HG03460 (cell line): ENCODE measurements at regions not wholly inside any gene's neighbourhood (a gene's known extent, or its start where the extent isn't known, plus 50 kb on each side); places are given as distances from the start of the nearest gene placed in this dataset.
"Not testable (repeated sequence)": the region's sequence is repeated elsewhere in the genome, so short reads cannot be mapped to it uniquely, and the experiment has no call there.

Experiments used
- ATAC-seq: cut with Tn5 transposase; IDR thresholded peaks from one replicate; pipeline ENCODE4 v1.9.1; 2021; ENCODE audit not compliant: unreplicated experiment

- ATAC-seq, result no peak
Measured at GRCh38 chr5:112570708-112571444, 151.8 kb upstream of the EPB41L4A start.

GRCh38 chr5:112573441-112573840, 154.4 kb upstream of the EPB41L4A start:
- ATAC-seq, result no peak

GRCh38 chr5:112574536-112574935, 155.5 kb upstream of the EPB41L4A start:
- no peak for ATAC-seq

- no peak for ATAC-seq
Measured at GRCh38 chr5:112576298-112576925, 157.3 kb upstream of the EPB41L4A start.

- no peak for ATAC-seq
Measured at GRCh38 chr5:112579599-112580170, 158.0 kb upstream of the APC start.

GRCh38 chr5:112581811-112582320, 155.8 kb upstream of the APC start:
- ATAC-seq, result no peak

GRCh38 chr5:112583166-112583565, 154.5 kb upstream of the APC start:
- ATAC-seq, result no peak

GRCh38 chr5:112584781-112585180, 152.9 kb upstream of the APC start:
- ATAC-seq, result no peak

GRCh38 chr5:112586596-112587062, 151.1 kb upstream of the APC start:
- no peak for ATAC-seq

- not testable (repeated sequence) for ATAC-seq
Measured at GRCh38 chr5:112590858-112591257, 146.8 kb upstream of the APC start.

GRCh38 chr5:112594095-112594850, 143.4 kb upstream of the APC start:
- ATAC-seq, result no peak

- no peak for ATAC-seq
Measured at GRCh38 chr5:112594941-112595340, 142.7 kb upstream of the APC start.

GRCh38 chr5:112597831-112598230, 139.9 kb upstream of the APC start:
- ATAC-seq, result no peak

GRCh38 chr5:112600510-112600909, 137.2 kb upstream of the APC start:
- not testable (repeated sequence) for ATAC-seq

GRCh38 chr5:112604732-112605630, 132.7 kb upstream of the APC start:
- ATAC-seq, result no peak

- no peak for ATAC-seq
Measured at GRCh38 chr5:112608975-112609374, 128.7 kb upstream of the APC start.

- no peak for ATAC-seq
Measured at GRCh38 chr5:112612663-112613062, 125.0 kb upstream of the APC start.

GRCh38 chr5:112614285-112614684, 123.4 kb upstream of the APC start:
- ATAC-seq, result no peak

GRCh38 chr5:112614986-112615385, 122.7 kb upstream of the APC start:
- no peak for ATAC-seq

GRCh38 chr5:112616812-112617547, 120.7 kb upstream of the APC start:
- ATAC-seq, result no peak
